ENCODE measurements at regions not wholly inside any gene's neighbourhood (a gene's known extent, or its start where the extent isn't known, plus 50 kb on each side); places are given as distances from the start of the nearest gene placed in this dataset.

DNA sequence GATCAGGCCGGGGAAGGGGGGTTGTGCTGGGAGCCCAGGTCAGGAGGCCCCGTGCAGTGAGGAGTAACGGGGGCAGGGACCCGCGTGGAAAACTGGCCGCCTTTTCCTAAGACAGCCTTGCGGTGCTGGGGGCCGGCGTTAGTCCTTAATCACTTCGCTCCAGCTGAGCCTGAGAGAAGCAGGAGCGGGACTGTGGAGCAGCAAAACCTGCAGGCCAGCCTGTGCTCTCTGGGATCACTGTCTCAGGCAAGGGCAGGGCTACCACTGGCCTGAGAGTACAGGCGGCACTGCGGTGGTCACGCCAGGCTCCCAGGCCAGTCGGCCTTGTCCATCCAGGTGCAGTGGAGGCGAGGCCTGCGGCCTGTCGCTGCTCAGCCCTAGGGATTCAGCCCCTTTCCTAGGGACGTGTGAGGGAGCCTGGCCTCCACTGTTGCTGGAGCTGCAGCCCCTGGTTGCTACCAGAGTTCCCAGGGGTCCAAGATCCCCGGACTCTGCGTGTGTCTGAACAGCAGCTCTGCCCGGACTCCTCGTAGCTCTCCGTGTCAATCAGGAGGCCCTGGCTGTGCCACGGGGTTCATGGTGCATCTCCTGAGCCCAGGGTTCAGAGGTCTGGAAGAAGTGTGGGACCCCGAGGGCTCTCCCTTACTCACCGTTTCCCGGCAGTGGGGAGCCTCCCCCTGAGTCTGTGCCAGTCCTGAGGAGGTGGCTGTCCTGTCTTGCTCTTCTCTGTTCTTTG lies 2141.7 kb upstream of the TENM3 start:
- FAIRE-seq = no peak

- no peak for FAIRE-seq
These were observed 2139.4 kb upstream of the TENM3 start for GRCh38 chr4:180103794-180104193.

GRCh38 chr4:180105362-180105761 lies 2137.8 kb upstream of the TENM3 start:
- FAIRE-seq = no peak

DNA sequence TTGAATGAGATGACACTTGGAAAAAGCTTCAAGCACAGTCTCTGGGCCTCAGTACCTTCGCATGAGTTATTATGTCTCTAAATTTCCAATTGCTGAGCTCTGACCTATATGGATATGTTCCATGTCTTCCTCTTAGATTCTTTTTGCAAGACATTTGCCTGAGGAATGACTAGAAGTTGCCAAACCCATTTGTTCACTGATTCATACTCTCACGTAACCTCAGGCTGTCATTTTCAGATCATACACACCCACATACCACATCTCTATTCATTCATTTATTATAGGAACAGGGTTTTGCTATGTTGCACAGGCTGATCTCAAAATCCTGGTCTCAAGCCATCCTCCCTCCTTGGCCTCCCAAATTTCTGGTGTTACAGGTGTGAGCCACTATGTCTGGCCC lies 2137.1 kb upstream of the TENM3 start:
- no peak for FAIRE-seq

- no peak for FAIRE-seq
These were observed 2136.2 kb upstream of the TENM3 start for GRCh38 chr4:180106997-180107396.

DNA sequence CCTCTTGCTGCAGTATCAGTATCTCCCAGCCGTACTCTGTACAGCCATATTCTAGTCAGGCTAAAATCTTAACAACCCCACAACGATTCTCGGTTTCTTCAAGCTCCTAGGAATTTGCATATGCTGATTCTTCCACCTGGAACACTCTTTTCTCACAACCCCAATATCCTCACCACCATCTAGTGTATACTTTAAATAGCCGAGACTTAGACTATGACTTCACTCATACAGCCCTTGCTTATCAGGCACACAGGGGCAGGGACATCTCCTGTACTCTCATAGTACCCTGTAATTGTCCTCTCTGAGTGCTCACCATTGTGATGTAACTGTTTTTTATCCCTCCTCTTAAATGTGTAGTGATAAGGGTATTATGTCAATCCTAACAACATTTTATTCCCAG lies 2126.4 kb upstream of the TENM3 start:
- no peak for FAIRE-seq

GRCh38 chr4:180120068-180120467 lies 2123.1 kb upstream of the TENM3 start:
- FAIRE-seq = no peak

- no peak for FAIRE-seq
These were observed 2108.9 kb upstream of the TENM3 start for GRCh38 chr4:180134091-180134866.

- FAIRE-seq = no peak
These were observed 2101.5 kb upstream of the TENM3 start for GRCh38 chr4:180141734-180142133.

- no peak for FAIRE-seq
These were observed 2094.5 kb upstream of the TENM3 start for GRCh38 chr4:180148737-180149136.

DNA sequence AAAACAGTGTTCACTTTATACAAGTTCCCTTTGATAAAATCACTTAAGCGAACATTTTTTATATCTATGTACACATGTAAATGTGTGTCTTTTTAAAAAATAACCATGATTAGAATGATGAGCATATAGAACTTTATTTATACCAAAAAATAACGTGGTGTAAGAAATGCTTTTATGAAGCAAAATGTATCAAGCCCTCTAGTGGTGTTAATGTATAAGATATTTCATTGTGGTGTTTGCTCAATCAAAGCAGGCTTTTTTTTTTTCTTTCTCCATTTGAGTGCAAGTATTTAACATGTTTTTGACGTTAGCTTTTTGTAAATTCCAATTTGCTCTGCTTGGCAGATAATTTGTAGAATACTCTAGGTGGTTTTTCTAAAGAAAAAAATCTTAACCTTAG lies 2092.4 kb upstream of the TENM3 start:
- no peak for FAIRE-seq

DNA sequence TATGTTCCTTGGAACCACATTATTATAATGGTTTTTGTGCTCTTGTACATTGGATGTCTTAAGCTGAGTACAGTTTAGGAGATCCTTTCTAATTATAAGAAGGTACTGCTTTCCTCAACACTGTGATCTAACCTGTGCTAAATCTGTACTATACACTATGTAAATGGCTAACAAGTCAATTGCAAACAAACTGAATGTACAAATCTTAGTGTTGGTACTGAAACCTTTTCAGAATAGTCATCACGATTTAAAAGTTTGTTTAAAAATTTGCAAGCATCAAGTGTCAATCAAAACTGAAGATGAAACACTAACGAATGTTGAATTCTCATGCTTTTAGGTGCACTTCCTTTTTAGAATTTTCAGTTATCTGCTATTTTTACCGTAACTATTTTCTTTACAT lies 2090.4 kb upstream of the TENM3 start:
- no peak for FAIRE-seq

DNA sequence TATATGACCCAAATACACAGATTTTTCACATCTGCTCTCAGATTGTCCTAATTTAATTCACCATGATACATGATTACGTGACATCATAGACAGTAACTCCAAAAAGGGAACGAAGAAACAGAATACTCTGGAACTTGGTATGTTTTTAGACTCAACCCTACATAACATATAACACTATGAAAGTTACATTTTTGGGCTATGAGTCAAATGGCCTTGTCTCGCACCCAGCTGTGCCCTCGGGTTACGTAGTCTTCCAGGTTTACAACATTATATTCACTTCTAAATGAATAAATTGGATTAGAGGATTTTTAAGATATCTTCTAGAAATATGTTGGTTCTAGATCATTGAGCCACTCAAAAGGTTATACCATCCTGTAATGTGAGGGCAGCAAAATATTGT lies 2089.6 kb upstream of the TENM3 start:
- no peak for FAIRE-seq

DNA sequence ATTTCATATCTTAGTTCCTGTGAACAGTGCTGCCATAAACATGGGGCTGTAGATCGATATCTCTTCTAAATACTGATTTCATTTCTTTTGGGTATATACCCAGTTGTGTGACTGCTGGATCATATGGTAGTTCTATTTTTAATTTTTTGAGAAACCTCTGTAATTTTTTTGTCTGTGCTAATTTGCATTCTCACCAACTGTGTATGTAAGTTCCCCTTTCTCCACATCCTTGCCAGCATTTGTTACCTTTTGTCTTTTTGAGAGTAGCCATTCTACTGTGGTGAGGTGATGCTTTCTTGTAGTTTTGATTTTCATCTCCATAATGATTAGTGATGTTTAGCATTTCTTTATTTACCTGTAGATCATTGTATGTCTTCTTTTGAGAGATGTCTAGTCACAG lies 2086.5 kb upstream of the TENM3 start:
- FAIRE-seq = no peak

DNA sequence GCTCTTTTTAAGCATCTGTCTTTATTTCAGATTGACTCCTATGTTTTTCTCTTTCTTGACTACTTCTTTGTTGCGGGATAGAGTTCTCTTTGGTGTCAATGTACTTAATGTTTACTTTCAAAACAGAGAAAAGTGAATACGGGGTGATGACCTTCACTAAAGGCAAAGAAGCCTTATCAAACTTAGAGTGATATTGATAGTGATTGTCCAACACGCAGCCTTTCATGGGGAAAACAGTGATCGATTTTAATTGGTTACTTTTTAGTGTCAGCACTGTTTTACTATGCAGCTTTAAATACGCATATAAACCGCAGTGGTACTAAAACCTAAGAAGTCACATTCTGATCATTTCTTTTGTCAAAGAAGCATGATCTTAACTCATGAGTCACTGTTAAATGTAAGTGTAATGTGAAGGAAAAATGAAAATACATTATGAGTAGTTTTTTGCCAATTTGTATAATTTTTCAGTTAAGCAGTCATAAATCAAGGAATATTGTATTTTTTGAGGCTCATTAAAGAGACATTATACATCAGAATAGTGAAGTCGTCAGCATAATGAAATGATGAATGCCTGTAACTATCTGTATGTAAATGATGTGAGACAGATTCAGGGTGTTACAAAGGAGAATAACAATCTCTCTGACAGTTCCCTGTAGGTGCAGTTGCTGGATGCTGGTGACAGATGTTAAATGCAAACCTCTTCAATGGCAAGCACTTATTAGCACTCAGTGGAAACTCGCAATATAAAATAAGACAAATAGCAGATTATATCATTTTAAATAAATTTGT lies 2082.8 kb upstream of the TENM3 start:
- no peak for FAIRE-seq

- FAIRE-seq = no peak
These were observed 2078.4 kb upstream of the TENM3 start for GRCh38 chr4:180164799-180165198.

GRCh38 chr4:180169394-180169793 lies 2073.8 kb upstream of the TENM3 start:
- no peak for FAIRE-seq

DNA sequence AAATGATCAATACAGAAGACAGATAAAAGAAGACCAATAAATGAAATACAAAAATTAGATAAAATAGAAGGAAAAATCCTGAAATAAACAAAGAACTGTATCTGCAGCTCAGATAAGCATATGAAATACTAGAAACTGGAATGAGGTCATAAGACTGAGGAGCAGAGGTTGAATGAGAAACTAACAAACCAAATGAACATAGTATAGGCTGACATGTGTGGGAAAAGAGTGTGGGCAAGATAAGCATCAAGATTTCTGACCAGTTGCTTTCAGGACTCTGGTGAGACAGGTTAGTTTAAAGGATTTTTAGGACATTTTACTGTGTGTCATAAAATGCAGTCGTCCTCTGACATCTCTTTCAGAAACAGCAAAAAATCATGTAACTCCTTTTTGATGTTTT lies 2073.2 kb upstream of the TENM3 start:
- FAIRE-seq = no peak

- no peak for FAIRE-seq
These were observed 2064.1 kb upstream of the TENM3 start for GRCh38 chr4:180179146-180179545.

DNA sequence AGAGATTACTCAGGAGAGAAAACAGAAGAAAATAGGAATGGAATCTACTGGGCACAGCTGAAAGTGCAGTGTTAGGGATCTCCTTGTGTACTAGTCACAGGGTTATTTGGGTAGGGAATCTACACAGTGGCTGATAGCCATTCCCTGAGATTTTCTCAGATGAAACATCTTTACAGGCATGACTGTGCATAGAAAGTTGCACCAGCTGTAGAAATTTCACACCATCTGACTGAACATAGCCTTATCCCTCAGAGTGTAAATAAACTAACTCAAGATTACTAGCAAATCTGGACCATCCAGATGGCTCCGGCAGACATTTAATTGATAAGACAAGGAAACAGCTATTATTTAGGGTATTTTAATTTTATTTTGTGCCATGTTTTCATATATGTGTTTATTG lies 2053.5 kb upstream of the TENM3 start:
- no peak for FAIRE-seq

DNA sequence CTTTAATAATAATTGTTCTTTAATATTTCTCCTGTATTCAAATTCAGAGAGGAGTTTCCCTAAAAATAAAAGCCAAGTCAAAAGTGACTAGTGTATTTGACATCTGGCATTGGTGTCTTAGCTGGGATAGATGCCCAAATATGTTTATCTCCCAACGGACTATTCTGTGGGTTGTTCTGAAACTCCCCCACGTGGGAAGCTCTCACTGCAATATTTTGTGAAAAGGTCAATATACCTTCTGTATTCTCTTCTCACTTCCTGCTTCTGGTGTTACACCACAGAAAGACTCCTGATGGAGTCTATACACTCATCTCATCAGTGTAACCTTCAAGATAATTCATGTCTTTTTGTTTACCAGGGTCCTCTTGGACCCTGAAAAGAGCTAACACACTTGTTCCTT lies 2052.8 kb upstream of the TENM3 start:
- no peak for FAIRE-seq

- no peak for FAIRE-seq
These were observed 2045.7 kb upstream of the TENM3 start for GRCh38 chr4:180197471-180197870.

GRCh38 chr4:180203349-180203748 lies 2039.9 kb upstream of the TENM3 start:
- no peak for FAIRE-seq

- FAIRE-seq = no peak
These were observed 2037.9 kb upstream of the TENM3 start for GRCh38 chr4:180205276-180205675.

All from G401.6 (cell line).